ENCODE measurements at regions not wholly inside any gene's neighbourhood (a gene's known extent, or its start where the extent isn't known, plus 50 kb on each side); places are given as distances from the start of the nearest gene placed in this dataset.

- TF ChIP-seq CTCF (IDR thresholded peaks at IDR 0.05): no peak
- TF ChIP-seq POLR2AphosphoS5 (IDR thresholded peaks at IDR 0.05): no peak
Observed at GRCh38 chr9:96141128-96141474, 160.9 kb downstream of the HSD17B3 start.

Data from prostate gland (tissue), 2 donors.